ENCODE measurements at regions not wholly inside any gene's neighbourhood (a gene's known extent, or its start where the extent isn't known, plus 50 kb on each side); places are given as distances from the start of the nearest gene placed in this dataset.
"Not testable (repeated sequence)": the region's sequence is repeated elsewhere in the genome, so short reads cannot be mapped to it uniquely, and the experiment has no call there.

GRCh38 chr6:67952948-67953347, 682.1 kb upstream of the ADGRB3 start:
- DNase-seq (ENCODE audit: low spot score), result no peak
- H3K4me3 ChIP-seq, result no peak overlapping the region
- no peak for ATAC-seq (ENCODE audit: insufficient number of reproducible peaks, low FRiP score, low read depth)

GRCh38 chr6:67952121-67952520, 683.0 kb upstream of the ADGRB3 start:
- H3K27ac ChIP-seq, result no peak overlapping the region
- H3K27me3 ChIP-seq (replicated peaks; ENCODE audit: insufficient read depth), result no peaks in the 10 kb centered on the region
- H3K9me3 ChIP-seq, result peaks cover 3% of the 10 kb centered on the region
- ATAC-seq (ENCODE audit: insufficient number of reproducible peaks, low FRiP score, low read depth) (no peak), DNase-seq (ENCODE audit: low spot score) (no peak)
- no peak overlapping the region for H3K4me3 ChIP-seq
- H3K4me1 ChIP-seq (ENCODE audit: control insufficient read depth in 1 of 2, low read depth in 2 of 2), result no peaks in the 10 kb centered on the region
- H3K36me3 ChIP-seq, result no peaks in the 10 kb centered on the region
- TF ChIP-seq CTCF (IDR thresholded peaks at IDR 0.05), result no peak

More at GRCh38 chr6:67952948-67953347, 682.1 kb upstream of the ADGRB3 start:
- TF ChIP-seq CTCF (IDR thresholded peaks at IDR 0.05), result no peak
- Histone ChIP-seq H3K9me3 (peaks cover 3% of the 10 kb centered on the region), H3K27ac (no peak overlapping the region), H3K27me3 (replicated peaks; ENCODE audit: insufficient read depth) (no peaks in the 10 kb centered on the region), H3K4me1 (ENCODE audit: control insufficient read depth in 1 of 2, low read depth in 2 of 2) (no peaks in the 10 kb centered on the region), H3K36me3 (no peaks in the 10 kb centered on the region)

- not testable (repeated sequence) for ATAC-seq (ENCODE audit: insufficient number of reproducible peaks, low FRiP score, low read depth); DNase-seq (ENCODE audit: low spot score); H3K27ac ChIP-seq; H3K9me3 ChIP-seq; H3K36me3 ChIP-seq; H3K4me1 ChIP-seq (ENCODE audit: control insufficient read depth in 1 of 2, low read depth in 2 of 2); H3K27me3 ChIP-seq (replicated peaks; ENCODE audit: insufficient read depth); H3K4me3 ChIP-seq
Observed at GRCh38 chr6:67947762-67948161, 687.3 kb upstream of the ADGRB3 start.

GRCh38 chr6:67935976-67936477, 699.1 kb upstream of the ADGRB3 start:
- no peak overlapping the region for H3K4me3 ChIP-seq
- no peak overlapping the region for H3K27ac ChIP-seq
- no peak for TF ChIP-seq CTCF (IDR thresholded peaks at IDR 0.05)
- no peaks in the 10 kb centered on the region for H3K4me1 ChIP-seq (ENCODE audit: control insufficient read depth in 1 of 2, low read depth in 2 of 2)
- H3K36me3 ChIP-seq, result no peaks in the 10 kb centered on the region
- H3K27me3 ChIP-seq (replicated peaks; ENCODE audit: insufficient read depth), result no peaks in the 10 kb centered on the region
- DNase-seq (ENCODE audit: low spot score) (no peak), ATAC-seq (ENCODE audit: insufficient number of reproducible peaks, low FRiP score, low read depth) (no peak)
- H3K9me3 ChIP-seq, result no peaks in the 10 kb centered on the region

- H3K9me3 ChIP-seq, result no peaks in the 10 kb centered on the region
- DNase-seq (ENCODE audit: low spot score) (no peak), ATAC-seq (ENCODE audit: insufficient number of reproducible peaks, low FRiP score, low read depth) (no peak)
- TF ChIP-seq CTCF (IDR thresholded peaks at IDR 0.05), result no peak
- H3K4me3 ChIP-seq, result no peak overlapping the region
- no peaks in the 10 kb centered on the region for H3K27me3 ChIP-seq (replicated peaks; ENCODE audit: insufficient read depth)
- H3K36me3 ChIP-seq, result no peaks in the 10 kb centered on the region
- H3K27ac ChIP-seq, result no peak overlapping the region
- no peaks in the 10 kb centered on the region for H3K4me1 ChIP-seq (ENCODE audit: control insufficient read depth in 1 of 2, low read depth in 2 of 2)
Observed at GRCh38 chr6:67933278-67933677, 701.8 kb upstream of the ADGRB3 start.

- not testable (repeated sequence) for H3K9me3 ChIP-seq; DNase-seq (ENCODE audit: low spot score); H3K4me1 ChIP-seq (ENCODE audit: control insufficient read depth in 1 of 2, low read depth in 2 of 2); H3K27ac ChIP-seq; H3K27me3 ChIP-seq (replicated peaks; ENCODE audit: insufficient read depth); H3K4me3 ChIP-seq; H3K36me3 ChIP-seq; ATAC-seq (ENCODE audit: insufficient number of reproducible peaks, low FRiP score, low read depth)
Observed at GRCh38 chr6:67922588-67922987, 712.5 kb upstream of the ADGRB3 start.

GRCh38 chr6:67920040-67920439, 715.0 kb upstream of the ADGRB3 start:
- not testable (repeated sequence) for H3K27ac ChIP-seq; H3K27me3 ChIP-seq (replicated peaks; ENCODE audit: insufficient read depth); DNase-seq (ENCODE audit: low spot score); ATAC-seq (ENCODE audit: insufficient number of reproducible peaks, low FRiP score, low read depth); H3K4me3 ChIP-seq; H3K4me1 ChIP-seq (ENCODE audit: control insufficient read depth in 1 of 2, low read depth in 2 of 2); H3K36me3 ChIP-seq; H3K9me3 ChIP-seq

Measured in thoracic aorta (tissue), 2 donors.